ENCODE measurements at regions not wholly inside any gene's neighbourhood (a gene's known extent, or its start where the extent isn't known, plus 50 kb on each side); places are given as distances from the start of the nearest gene placed in this dataset.

- H3K27me3 ChIP-seq (ENCODE audit: control insufficient read depth, insufficient read depth, low read length), result no peaks in the 10 kb centered on the region
- no peak overlapping the region for H3K4me3 ChIP-seq (ENCODE audit: low read depth, low read length)
- H3K36me3 ChIP-seq (ENCODE audit: control insufficient read depth, insufficient read depth, low read length), result no peaks in the 10 kb centered on the region
- no peak for TF ChIP-seq CTCF (IDR thresholded peaks at IDR 0.05; ENCODE audit: insufficient read depth, low read length, severe bottlenecking)
- peak; percentile 64 for FAIRE-seq
- DNase-seq (ENCODE audit: low read depth), result peak; percentile 15
These were observed 52.1 kb upstream of the PPFIA2 start for GRCh38 chr12:81811061-81811777.

GRCh38 chr12:81809829-81810595 is 50.9 kb upstream of the PPFIA2 start:
- Histone ChIP-seq H3K4me3 (ENCODE audit: low read depth, low read length) (no peak overlapping the region), H3K27me3 (ENCODE audit: control insufficient read depth, insufficient read depth, low read length) (no peaks in the 10 kb centered on the region), H3K36me3 (ENCODE audit: control insufficient read depth, insufficient read depth, low read length) (no peaks in the 10 kb centered on the region)
- FAIRE-seq (no peak), DNase-seq (ENCODE audit: low read depth) (no peak)
- no peak for TF ChIP-seq CTCF (IDR thresholded peaks at IDR 0.05; ENCODE audit: insufficient read depth, low read length, severe bottlenecking)

- TF ChIP-seq CTCF (IDR thresholded peaks at IDR 0.05; ENCODE audit: insufficient read depth, low read length, severe bottlenecking), result no peak
- no peaks in the 10 kb centered on the region for H3K36me3 ChIP-seq (ENCODE audit: control insufficient read depth, insufficient read depth, low read length)
- H3K27me3 ChIP-seq (ENCODE audit: control insufficient read depth, insufficient read depth, low read length), result no peaks in the 10 kb centered on the region
- FAIRE-seq (no peak), DNase-seq (ENCODE audit: low read depth) (no peak)
- H3K4me3 ChIP-seq (ENCODE audit: low read depth, low read length), result no peak overlapping the region
These were observed 50.1 kb upstream of the PPFIA2 start for GRCh38 chr12:81809113-81809777.
